ENCODE measurements at regions not wholly inside any gene's neighbourhood (a gene's known extent, or its start where the extent isn't known, plus 50 kb on each side); places are given as distances from the start of the nearest gene placed in this dataset.

DNA sequence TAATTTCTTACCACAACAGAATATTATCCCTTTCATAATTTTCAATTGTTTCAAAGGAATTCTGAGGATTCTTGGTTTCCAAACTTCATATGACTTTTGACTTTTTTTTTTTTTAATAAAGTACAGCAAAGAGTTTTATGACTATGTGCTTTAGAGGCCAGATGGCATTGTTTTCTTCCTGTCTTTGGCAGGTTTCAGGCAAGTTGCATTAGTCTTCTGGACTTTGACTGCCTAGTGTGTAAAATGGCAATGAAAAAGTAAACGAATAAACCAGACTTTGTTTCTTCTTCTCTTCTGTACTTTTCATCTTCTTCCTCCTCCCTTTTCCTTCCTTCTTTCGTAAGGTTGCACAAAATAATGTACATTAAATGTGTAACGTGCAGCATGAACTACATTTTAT, 172.6 kb upstream of the RBFOX1 start:
- Histone ChIP-seq H3K4ac (ENCODE audit: low read depth, low read length) (no peak overlapping the region), H3K56ac (ENCODE audit: extremely low read depth, insufficient read depth, low read length) (no peak overlapping the region), H4K5ac (ENCODE audit: low read depth, low read length) (no peak overlapping the region), H3K79me1 (ENCODE audit: low read depth in 1 of 2, low read length in 2 of 2) (no peaks in the 10 kb centered on the region), H3K9me1 (ENCODE audit: insufficient read depth, low read length) (no peaks in the 10 kb centered on the region), H3K14ac (replicated peaks; ENCODE audit: low read depth, low read length) (no peak overlapping the region), H3K9me3 (ENCODE audit: control insufficient read depth, insufficient read depth, low read length) (peaks cover 10% of the 10 kb centered on the region), H2BK120ac (ENCODE audit: low read depth, low read length) (no peak overlapping the region), H4K8ac (ENCODE audit: low read depth in 2 of 2, low read length in 2 of 2) (no peak overlapping the region), H3K23ac (ENCODE audit: low read depth, low read length) (no peak overlapping the region), H2AK9ac (replicated peaks; ENCODE audit: low read depth, low read length, poor library complexity) (no peak overlapping the region), H3K4me2 (ENCODE audit: low read depth, low read length) (no peak overlapping the region), H2AK5ac (ENCODE audit: low read depth, low read length) (no peak overlapping the region), H3K9ac (ENCODE audit: low read depth, low read length) (no peak overlapping the region), H3K4me1 (ENCODE audit: control insufficient read depth, insufficient read depth, low read length) (no peaks in the 10 kb centered on the region), H3K4me3 (ENCODE audit: insufficient read depth, low read depth, low read length) (no peak overlapping the region), H3K27me3 (ENCODE audit: control insufficient read depth, insufficient read depth, low read length) (no peaks in the 10 kb centered on the region), H3K36me3 (ENCODE audit: control insufficient read depth, insufficient read depth, low read length) (no peaks in the 10 kb centered on the region), H2BK5ac (ENCODE audit: low read depth, low read length, poor library complexity, severe bottlenecking) (no peak overlapping the region), H2BK20ac (ENCODE audit: low read depth, low read length) (no peak overlapping the region), H3K27ac (ENCODE audit: insufficient read depth, low read length) (no peak overlapping the region), H2AFZ (replicated peaks; ENCODE audit: low read length, poor library complexity) (no peak overlapping the region), H4K20me1 (ENCODE audit: insufficient read depth, low read length) (no peaks in the 10 kb centered on the region), H2BK15ac (ENCODE audit: low read depth, low read length) (no peak overlapping the region), H3K18ac (ENCODE audit: low read depth, low read length) (no peak overlapping the region), H4K91ac (ENCODE audit: insufficient read depth, low read depth, low read length) (no peak overlapping the region)
- WGBS, 2 experiments (ENCODE audit: extremely low coverage in 2 of 2, insufficient read length in 1 of 2) = no CpG with 5 or more reads among the region's 3 CpGs
- dilution Hi-C loops (cut with HindIII; ENCODE audit: low sequenced_read_pairs, unreplicated experiment) (no loop called here), intact Hi-C loops (cut with micrococcal nuclease) (no loop called here), in situ Hi-C loops (cut with MboI; ENCODE audit: low sequenced_read_pairs) (no loop called here)
- TF ChIP-seq NFE2L2 (IDR thresholded peaks at IDR 0.05; ENCODE audit: low read depth, low read length) = no peak
- TF ChIP-seq SMC3 (IDR thresholded peaks at IDR 0.05; ENCODE audit: low read depth, low read length) = no peak
- TF ChIP-seq RAD21 (IDR thresholded peaks at IDR 0.05; ENCODE audit: low read length) = no peak
- TF ChIP-seq RCOR1 (IDR thresholded peaks at IDR 0.05; ENCODE audit: insufficient replicate concordance, low read length) = no peak
- TF ChIP-seq MAFK (IDR thresholded peaks at IDR 0.05; ENCODE audit: low read depth, low read length) = no peak
- TF ChIP-seq, protein P1, sequence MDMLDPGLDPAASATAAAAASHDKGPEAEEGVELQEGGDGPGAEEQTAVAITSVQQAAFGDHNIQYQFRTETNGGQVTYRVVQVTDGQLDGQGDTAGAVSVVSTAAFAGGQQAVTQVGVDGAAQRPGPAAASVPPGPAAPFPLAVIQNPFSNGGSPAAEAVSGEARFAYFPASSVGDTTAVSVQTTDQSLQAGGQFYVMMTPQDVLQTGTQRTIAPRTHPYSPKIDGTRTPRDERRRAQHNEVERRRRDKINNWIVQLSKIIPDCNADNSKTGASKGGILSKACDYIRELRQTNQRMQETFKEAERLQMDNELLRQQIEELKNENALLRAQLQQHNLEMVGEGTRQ (IDR thresholded peaks at IDR 0.05; ENCODE audit: low read depth, low read length) = no peak
- no peak for TF ChIP-seq MXI1 (IDR thresholded peaks at IDR 0.05; ENCODE audit: borderline replicate concordance, low read depth, low read length)
- no peak for TF ChIP-seq CEBPB (IDR thresholded peaks at IDR 0.05; ENCODE audit: low read depth, low read length)
- no peak for TF ChIP-seq RFX5 (IDR thresholded peaks at IDR 0.05; ENCODE audit: low read depth, low read length)
- TF ChIP-seq FOS (IDR thresholded peaks at IDR 0.05; ENCODE audit: low read depth, low read length) = no peak
- ChIA-PET POLR2A (ENCODE audit: unreplicated experiment) (no interaction called here), CTCF (no interaction called here)
- DNase-seq (no peak), ATAC-seq (ENCODE audit: low read depth) (no peak)
- BruUV-seq (replicated peaks) = no TSS peak
